GM19463 (cell line): ENCODE measurements at regions not wholly inside any gene's neighbourhood (a gene's known extent, or its start where the extent isn't known, plus 50 kb on each side); places are given as distances from the start of the nearest gene placed in this dataset.

Source experiments
- ATAC-seq: cut with Tn5 transposase; IDR thresholded peaks from one replicate; pipeline ENCODE4 v1.9.1; 2021; ENCODE audit warnings: mild to moderate bottlenecking, moderate library complexity; ENCODE audit not compliant: unreplicated experiment

GRCh38 chr17:34151102-34151501 lies 104.0 kb upstream of the CCL2 start:
- no peak for ATAC-seq

DNA sequence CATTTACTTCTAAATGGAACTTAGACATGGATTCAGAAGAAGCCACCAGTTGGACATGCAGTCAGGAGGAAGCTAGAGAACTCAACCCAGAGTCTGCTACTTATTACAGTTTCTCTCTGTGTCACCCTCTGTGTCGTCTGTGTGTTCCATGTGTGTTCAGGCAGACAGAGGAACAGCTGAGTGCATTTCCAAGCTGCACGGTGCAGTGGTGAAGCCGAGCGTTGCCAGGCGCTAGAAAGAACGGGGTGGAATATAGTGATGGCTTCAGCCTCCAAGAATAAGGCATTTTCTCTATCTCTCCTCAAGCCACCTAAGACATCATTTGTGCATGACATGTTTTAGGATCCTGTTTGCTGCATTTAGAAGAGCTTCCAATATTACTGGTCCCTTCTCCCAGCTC lies 101.1 kb upstream of the CCL2 start:
- no peak for ATAC-seq

- ATAC-seq, result no peak
These were observed 99.9 kb upstream of the CCL2 start for GRCh38 chr17:34154961-34155730.

DNA sequence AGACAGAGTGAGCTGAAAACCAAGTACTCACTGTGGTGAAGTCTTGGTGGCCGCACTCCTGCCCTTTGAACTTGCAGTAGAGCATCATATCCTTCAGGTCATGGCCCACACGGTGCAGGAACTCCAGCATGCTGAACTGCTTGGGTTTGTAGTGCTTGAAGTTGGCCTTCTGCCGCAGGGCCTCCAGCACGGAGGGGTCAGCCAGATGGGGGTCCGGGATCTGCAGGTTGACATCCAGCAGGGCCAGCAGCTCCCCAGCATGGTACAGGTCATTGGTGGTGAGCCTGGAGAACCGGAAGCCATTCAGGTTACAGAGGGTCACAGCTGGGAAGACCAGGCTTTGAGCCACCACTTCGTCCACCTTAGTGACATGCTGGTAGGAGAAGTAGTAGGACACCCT lies 99.1 kb upstream of the CCL2 start:
- ATAC-seq, result no peak

GRCh38 chr17:34156401-34156740 lies 98.7 kb upstream of the CCL2 start:
- no peak for ATAC-seq

DNA sequence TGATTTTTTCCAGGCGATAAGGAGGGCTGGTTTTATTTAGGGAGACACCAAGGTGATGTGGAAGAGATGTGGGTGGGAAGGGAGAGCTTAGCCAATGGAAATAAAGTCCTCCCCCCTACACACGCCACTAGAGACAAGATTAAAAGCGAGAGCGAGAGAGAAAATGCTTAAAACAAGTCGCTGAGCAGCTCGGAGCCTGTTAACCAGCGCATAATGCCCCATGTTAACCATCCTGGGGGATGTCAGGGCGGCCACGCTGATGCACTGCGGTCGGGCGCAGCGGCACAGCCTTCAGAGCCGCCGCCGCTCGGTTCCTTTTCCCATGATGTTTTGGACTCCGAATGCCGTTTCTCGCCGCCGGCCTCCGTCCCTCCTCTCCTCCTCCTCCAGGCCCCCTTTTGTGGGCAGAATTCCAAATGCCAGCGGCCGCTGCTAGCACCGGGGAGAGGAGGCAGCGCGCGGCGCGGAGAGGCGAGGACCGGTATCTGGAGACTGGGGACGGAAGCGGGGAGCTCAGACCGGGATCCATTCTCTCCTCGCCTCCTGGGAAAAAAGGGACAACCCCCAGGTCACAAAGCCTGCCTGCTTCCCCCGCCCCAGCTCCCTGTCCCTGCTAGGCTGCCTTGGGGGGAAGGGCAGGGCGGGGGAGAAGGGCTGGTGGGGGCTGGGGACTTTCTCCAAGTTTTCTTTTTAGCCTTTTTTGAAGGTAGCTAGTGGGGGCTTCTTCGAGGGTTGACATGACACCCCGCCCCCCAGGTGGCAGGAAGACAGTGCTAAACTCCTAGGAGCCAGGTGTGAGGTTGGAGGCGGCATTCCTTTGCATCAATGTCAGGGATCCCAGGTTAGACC lies 98.1 kb upstream of the CCL2 start:
- ATAC-seq, result no peak

DNA sequence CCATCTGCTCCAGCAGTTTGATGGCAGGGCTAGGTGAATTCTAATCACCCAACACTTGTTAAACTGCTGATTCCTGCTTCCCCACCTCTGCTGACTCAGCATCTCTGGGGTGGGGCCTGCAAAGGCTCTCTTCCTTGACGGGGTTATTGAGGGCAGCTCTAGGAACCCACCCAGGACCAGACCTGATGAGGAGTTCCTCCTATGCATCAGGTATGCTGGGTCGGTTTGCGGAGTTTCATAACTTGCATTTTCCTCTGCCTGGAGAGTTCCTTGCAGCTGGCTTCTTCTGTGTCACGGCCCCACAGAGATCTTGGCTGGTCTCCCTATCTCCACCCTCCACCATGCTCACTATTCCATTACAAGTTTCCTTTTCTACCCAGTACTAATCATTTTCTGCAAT lies 93.4 kb upstream of the CCL2 start:
- ATAC-seq, result no peak

DNA sequence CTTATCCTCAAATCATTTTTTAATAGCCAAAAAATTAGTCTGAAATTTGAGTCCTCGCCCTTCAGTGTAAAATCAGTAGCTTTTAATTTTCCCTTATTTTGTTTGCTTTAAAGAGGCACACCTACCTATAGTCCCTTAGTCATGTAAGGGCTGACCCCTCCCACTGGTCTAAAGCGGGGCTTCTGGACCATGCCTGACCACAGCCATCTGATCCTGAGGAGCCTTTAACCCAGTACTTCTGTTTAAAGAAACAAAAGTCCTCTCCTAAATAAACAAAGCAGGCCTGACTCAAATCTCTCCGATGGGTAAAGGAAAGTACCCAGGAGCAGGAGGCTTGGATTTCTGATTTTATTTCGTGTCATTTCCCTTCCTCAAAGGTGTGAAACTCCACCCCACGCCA lies 92.0 kb upstream of the CCL2 start:
- no peak for ATAC-seq

DNA sequence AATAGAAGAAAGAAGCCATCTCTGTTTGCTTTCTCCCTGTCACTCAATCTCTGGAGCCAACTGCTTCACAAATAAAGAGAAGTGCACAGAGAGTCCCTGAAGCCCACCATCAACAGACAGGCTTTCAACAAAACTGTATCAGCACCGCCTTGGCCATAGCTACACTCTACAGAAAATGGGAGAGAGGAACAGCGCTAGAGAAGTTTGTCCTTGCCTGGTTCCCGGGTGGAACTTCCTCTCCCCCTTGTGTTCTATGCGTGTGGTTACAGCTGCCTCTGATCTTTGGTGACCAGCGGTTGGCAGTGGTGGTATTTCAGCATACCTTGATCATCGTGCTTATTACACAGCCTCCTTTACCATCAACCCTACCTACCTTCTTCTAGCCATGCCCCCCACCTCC lies 91.4 kb upstream of the CCL2 start:
- no peak for ATAC-seq

- no peak for ATAC-seq
These were observed 90.2 kb upstream of the CCL2 start for GRCh38 chr17:34164837-34165236.

- ATAC-seq, result no peak
These were observed 88.7 kb upstream of the CCL2 start for GRCh38 chr17:34166352-34166751.

- no peak for ATAC-seq
These were observed 87.7 kb upstream of the CCL2 start for GRCh38 chr17:34167354-34167753.

DNA sequence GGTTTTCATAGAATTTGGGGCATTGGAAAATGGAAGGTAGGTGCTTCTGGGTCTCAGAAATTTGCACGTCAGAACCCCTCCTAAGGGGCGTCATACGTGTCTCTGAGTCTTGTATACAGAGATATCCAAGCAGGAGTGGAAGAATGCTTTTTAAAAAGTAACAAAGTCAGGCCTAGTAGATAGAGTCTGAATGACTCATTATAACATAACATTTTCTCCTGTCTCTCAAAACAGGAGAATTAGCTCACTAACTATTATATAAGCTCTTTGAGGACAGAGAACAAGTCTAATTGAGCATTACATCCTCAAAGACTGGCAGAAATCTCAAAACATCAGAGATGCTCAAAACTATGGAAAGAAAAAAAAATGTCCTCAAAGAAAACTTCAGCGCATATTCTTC lies 86.1 kb upstream of the CCL2 start:
- ATAC-seq, result no peak

DNA sequence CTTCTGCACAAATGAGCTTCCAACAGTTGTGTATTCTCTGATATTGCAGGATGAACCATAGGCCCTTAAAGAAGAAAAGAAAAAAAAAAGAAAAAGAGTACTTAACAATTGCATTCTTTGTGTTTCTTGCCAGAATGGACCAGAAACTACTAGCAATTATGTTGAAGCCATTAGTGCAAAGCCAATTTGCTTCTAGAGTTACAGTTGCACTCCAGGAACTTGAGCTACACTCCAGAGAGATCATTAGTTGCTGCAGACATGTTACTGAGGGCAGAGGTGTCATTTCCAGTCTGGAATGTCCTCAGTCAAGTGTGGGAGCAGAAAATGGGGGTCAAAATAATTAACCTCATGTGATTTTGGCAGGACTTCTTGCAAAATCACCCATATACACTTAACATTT lies 85.6 kb upstream of the CCL2 start:
- no peak for ATAC-seq

DNA sequence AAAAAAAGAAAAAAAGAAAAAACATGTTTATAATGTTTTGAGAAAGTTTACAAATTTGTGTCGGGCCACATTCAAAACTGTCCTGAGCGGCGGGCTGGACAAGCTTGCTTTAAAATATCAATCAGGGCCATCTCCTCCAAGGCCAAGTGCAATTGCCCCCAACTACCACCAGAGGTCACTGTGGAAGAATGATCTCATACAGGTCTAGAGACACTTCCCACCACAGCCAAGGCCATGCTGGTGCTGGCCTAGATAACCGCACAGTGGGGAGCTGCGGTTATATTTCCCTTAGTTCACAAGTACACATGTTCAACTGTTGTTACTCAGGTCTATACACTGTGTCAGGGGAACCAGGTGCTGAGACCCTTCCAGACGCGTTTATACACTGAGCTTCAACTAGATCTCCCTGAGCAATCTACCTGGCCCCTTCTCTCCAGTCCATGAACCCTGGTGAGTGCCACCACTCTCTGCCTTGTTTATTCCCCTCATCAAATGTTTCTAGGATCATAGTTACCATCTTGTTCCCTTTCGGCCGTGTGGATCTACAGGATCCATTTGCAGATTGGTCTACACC lies 83.8 kb upstream of the CCL2 start:
- ATAC-seq, result no peak

- no peak for ATAC-seq
These were observed 82.6 kb upstream of the CCL2 start for GRCh38 chr17:34172390-34172918.

DNA sequence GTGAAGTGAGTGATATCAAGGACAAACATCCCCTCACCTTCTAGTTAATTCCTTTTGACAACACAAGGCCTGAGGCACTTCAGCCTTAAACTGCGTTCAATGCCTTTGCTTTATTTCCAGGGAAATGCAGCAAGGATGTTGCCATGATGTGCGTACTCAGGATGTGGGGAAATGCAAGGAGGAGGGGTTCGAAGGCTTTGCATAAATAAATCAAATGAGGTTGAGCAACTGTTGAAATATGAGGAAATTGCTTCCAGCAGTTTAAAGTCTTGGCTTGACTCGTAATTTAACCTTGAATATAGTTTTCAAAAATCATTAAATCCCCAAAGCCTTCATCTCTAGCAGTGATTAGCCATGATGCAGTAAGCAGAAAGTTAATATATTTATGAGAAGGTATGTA lies 81.8 kb upstream of the CCL2 start:
- no peak for ATAC-seq

DNA sequence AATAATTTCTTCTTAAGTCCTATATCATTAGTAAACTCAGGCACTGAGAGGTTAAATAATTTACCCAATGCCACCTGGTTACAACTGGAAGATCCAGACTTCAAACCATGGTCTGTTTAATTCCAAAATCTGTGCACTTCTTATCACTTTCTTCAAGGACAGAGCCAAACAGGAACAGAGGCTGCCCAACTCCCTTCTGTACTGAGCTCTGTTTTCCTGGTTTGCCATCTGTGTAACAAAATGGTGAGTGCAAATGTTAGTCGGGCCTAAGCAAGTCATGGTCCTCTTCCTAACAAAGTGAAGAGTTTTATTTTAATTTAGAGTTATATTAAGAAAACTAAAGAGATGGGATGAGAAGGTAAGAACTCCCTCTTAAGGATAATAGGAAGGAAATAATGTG lies 80.6 kb upstream of the CCL2 start:
- ATAC-seq, result no peak

DNA sequence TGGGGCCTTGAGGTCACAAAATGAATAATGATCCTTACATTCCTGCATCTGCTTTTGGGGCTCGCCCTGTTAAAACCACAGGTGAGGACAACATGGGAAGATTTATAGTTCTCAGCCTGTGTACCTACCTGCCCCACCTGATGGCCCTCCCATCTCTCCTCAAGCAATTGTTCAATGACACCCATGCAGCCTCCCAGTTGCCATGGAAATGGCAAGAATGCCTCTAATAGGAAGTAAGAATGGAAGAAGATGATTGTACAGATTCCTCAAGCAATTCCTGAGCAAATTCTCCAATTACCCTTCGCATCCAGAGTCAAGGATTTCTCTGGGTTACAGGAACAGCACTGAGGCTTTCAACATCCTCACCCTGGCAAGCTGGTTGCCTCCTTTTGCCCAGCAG lies 78.6 kb upstream of the CCL2 start:
- ATAC-seq, result no peak

DNA sequence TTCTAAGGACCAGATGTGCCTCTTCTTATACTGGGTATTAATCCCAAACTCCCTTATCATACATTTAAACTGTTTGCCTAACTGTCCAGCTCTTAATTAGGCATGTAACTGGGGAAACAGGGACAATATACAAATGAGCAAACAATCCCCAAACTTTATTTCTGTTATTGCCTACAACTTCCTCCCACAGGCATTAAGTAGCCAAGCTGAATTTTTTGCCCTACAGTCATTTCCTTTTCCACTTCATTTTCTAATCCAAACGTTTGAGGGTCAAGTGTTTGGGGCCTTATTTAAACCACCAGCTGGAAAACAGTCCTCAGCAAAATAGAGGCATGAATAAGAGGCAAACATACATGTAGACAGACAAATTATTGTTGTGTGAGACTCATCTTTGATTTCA lies 77.4 kb upstream of the CCL2 start:
- ATAC-seq, result no peak

- no peak for ATAC-seq
These were observed 77.0 kb upstream of the CCL2 start for GRCh38 chr17:34178092-34178491.
